IMR-90 (cell line): ENCODE measurements at regions not wholly inside any gene's neighbourhood (a gene's known extent, or its start where the extent isn't known, plus 50 kb on each side); places are given as distances from the start of the nearest gene placed in this dataset.

Source experiments
- ATAC-seq: fragments of 200-7000 bp; cut with Tn5 transposase; 2 replicates; pipeline ENCODE4 v1.9.1; 2020; ENCODE audit warnings: low read depth, mild to moderate bottlenecking, moderate library complexity
- BruUV-seq: library from RNA; stranded (reverse); fragments of 400-500 nt; replicated peaks from 2 replicates; lab custom pipeline; 2021; lab: Mats Ljungman, UMichigan
- CTCF ChIA-PET: fragments of 300-600 bp; formaldehyde crosslinking; extraction: SDS; loops from one replicate; lab custom pipeline; 2021; ENCODE audit warnings: antibody characterized with exemption; lab: Yijun Ruan, JAX
- POLR2A ChIA-PET: fragments of 300-600 bp; sonication (Branson Sonifier 250); formaldehyde crosslinking; loops from one replicate; lab custom pipeline; 2022; ENCODE audit warnings: antibody characterized with exemption; ENCODE audit not compliant: unreplicated experiment; lab: Charles Lee
- DNase-seq: peaks from one replicate; pipeline ENCODE4 v3.0.0; 2013
- H2AFZ ChIP-seq: replicated peaks from 2 replicates; pipeline ENCODE3; 2013; ENCODE audit warnings: low read length, mild to moderate bottlenecking; ENCODE audit not compliant: poor library complexity
- H2AK5ac ChIP-seq: 2 replicates; pipeline ENCODE4 v1.6.1; 2013; ENCODE audit warnings: low read depth, low read length, inconsistent platforms
- H2AK9ac ChIP-seq: replicated peaks from 2 replicates; pipeline ENCODE3; 2013; ENCODE audit warnings: mild to moderate bottlenecking, low read depth, low read length, moderate library complexity; ENCODE audit not compliant: poor library complexity
- H2BK120ac ChIP-seq: 2 replicates; pipeline ENCODE4 v1.6.1; 2013; ENCODE audit warnings: low read depth, low read length, inconsistent platforms
- H2BK15ac ChIP-seq: 3 replicates; pipeline ENCODE4 v1.6.1; 2013; ENCODE audit warnings: low read depth, low read length, inconsistent platforms
- H2BK20ac ChIP-seq: 2 replicates; pipeline ENCODE4 v1.6.1; 2013; ENCODE audit warnings: low read depth, mild to moderate bottlenecking, inconsistent platforms, low read length, moderate library complexity
- H2BK5ac ChIP-seq: 2 replicates; pipeline ENCODE4 v1.6.1; 2013; ENCODE audit warnings: mild to moderate bottlenecking, low read depth, low read length, inconsistent platforms; ENCODE audit not compliant: poor library complexity, severe bottlenecking
- H3K14ac ChIP-seq: replicated peaks from 2 replicates; pipeline ENCODE4 v1.6.1; 2013; ENCODE audit warnings: low read depth, low read length, inconsistent platforms
- H3K18ac ChIP-seq: 2 replicates; pipeline ENCODE4 v1.6.1; 2013; ENCODE audit warnings: low read depth, low read length, control low read depth
- H3K23ac ChIP-seq: 2 replicates; pipeline ENCODE4 v1.6.1; 2013; ENCODE audit warnings: low read depth, low read length, inconsistent platforms
- H3K27ac ChIP-seq: 2 replicates; pipeline ENCODE4 v1.5.1; 2013; ENCODE audit warnings: mild to moderate bottlenecking, control low read depth, low read length; ENCODE audit not compliant: insufficient read depth
- H3K27me3 ChIP-seq: 2 replicates; pipeline ENCODE4 v1.6.1; 2013; ENCODE audit warnings: low read length; ENCODE audit not compliant: control insufficient read depth, insufficient read depth
- H3K36me3 ChIP-seq: 2 replicates; pipeline ENCODE4 v1.6.1; 2013; ENCODE audit warnings: low read length, mixed read lengths; ENCODE audit not compliant: control insufficient read depth, insufficient read depth
- H3K4ac ChIP-seq: 2 replicates; pipeline ENCODE4 v1.6.1; 2013; ENCODE audit warnings: low read depth, low read length, inconsistent platforms
- H3K4me1 ChIP-seq: 2 replicates; pipeline ENCODE4 v1.6.1; 2013; ENCODE audit warnings: low read length, mixed read lengths; ENCODE audit not compliant: control insufficient read depth, insufficient read depth
- H3K4me2 ChIP-seq: 2 replicates; pipeline ENCODE4 v1.6.1; 2013; ENCODE audit warnings: low read depth, mild to moderate bottlenecking, control low read depth, low read length, moderate library complexity
- H3K4me3 ChIP-seq: 2 replicates; pipeline ENCODE4 v1.5.1; 2013; ENCODE audit warnings: low read depth, mild to moderate bottlenecking, control low read depth, low read length, moderate library complexity; ENCODE audit not compliant: insufficient read depth
- H3K56ac ChIP-seq: 2 replicates; pipeline ENCODE4 v1.6.1; 2013; ENCODE audit warnings: low read length, inconsistent platforms; ENCODE audit not compliant: insufficient read depth; ENCODE audit errors: extremely low read depth
- H3K79me1 ChIP-seq, 2 experiments: 2 replicates each; pipeline ENCODE4 v1.6.1; 2013; ENCODE audit warnings: low read length in 2 of 2, inconsistent platforms in 1 of 2, low read depth in 1 of 2
- H3K9ac ChIP-seq: 2 replicates; pipeline ENCODE4 v1.6.1; 2013; ENCODE audit warnings: low read depth, low read length, control low read depth
- H3K9me1 ChIP-seq: 2 replicates; pipeline ENCODE4 v1.6.1; 2013; ENCODE audit warnings: low read length, inconsistent platforms; ENCODE audit not compliant: insufficient read depth
- H3K9me3 ChIP-seq: 2 replicates; pipeline ENCODE4 v1.6.1; 2013; ENCODE audit warnings: low read length; ENCODE audit not compliant: control insufficient read depth, insufficient read depth
- H4K20me1 ChIP-seq: 2 replicates; pipeline ENCODE4 v1.6.1; 2013; ENCODE audit warnings: low read length, inconsistent platforms; ENCODE audit not compliant: insufficient read depth
- H4K5ac ChIP-seq: 2 replicates; pipeline ENCODE4 v1.6.1; 2013; ENCODE audit warnings: mild to moderate bottlenecking, low read depth, low read length, control low read depth
- H4K8ac ChIP-seq, 2 experiments: 2 replicates each; pipeline ENCODE4 v1.6.1; 2013; ENCODE audit warnings: low read depth in 2 of 2, low read length in 2 of 2, control low read depth in 1 of 2, inconsistent platforms in 1 of 2
- H4K91ac ChIP-seq: 2 replicates; pipeline ENCODE4 v1.6.1; 2013; ENCODE audit warnings: low read depth, low read length, inconsistent platforms; ENCODE audit not compliant: insufficient read depth
- CHD1 ChIP-seq: IDR thresholded peaks from 2 replicates; pipeline ENCODE4 v1.6.1; 2012; ENCODE audit warnings: low read depth, low read length, improper control_type of control experiment
- FOS ChIP-seq: fragments of 150-350 bp; IDR thresholded peaks from 2 replicates; pipeline ENCODE4 v1.6.1; 2016; ENCODE audit warnings: low read depth, low read length
- MAFK ChIP-seq: IDR thresholded peaks from 2 replicates; pipeline ENCODE4 v1.6.1; 2012; ENCODE audit warnings: low read depth, low read length, improper control_type of control experiment
- MXI1 ChIP-seq: IDR thresholded peaks from 2 replicates; pipeline ENCODE4 v1.6.1; 2012; ENCODE audit warnings: low read depth, mild to moderate bottlenecking, low read length, moderate library complexity, borderline replicate concordance
- NFE2L2 ChIP-seq: fragments of 150-350 bp; IDR thresholded peaks from 2 replicates; pipeline ENCODE4 v1.6.1; 2016; ENCODE audit warnings: low read depth, mild to moderate bottlenecking, low read length
- RAD21 ChIP-seq: IDR thresholded peaks from 2 replicates; pipeline ENCODE4 v1.6.1; 2012; ENCODE audit warnings: low read length, improper control_type of control experiment
- RCOR1 ChIP-seq: IDR thresholded peaks from 2 replicates; pipeline ENCODE4 v1.6.1; 2012; ENCODE audit warnings: mild to moderate bottlenecking, low read length, improper control_type of control experiment; ENCODE audit not compliant: insufficient replicate concordance
- SMC3 ChIP-seq: fragments of 150-350 bp; IDR thresholded peaks from 2 replicates; pipeline ENCODE4 v1.6.1; 2016; ENCODE audit warnings: low read depth, mild to moderate bottlenecking, antibody characterized with exemption, low read length, moderate library complexity
- WGBS, 2 experiments: methylation state at CpG; one replicate each; pipeline versions ENCODE4 v1.1.5 to v1.1.7; 2013; ENCODE audit warnings: missing lambda C conversion rate in 2 of 2; ENCODE audit not compliant: insufficient read length in 1 of 2; ENCODE audit errors: extremely low coverage in 2 of 2; 5-methylcytosine and 5-hydroxymethylcytosine counted together
- dilution Hi-C: fragments of 300-500 bp; cut with HindIII; formaldehyde crosslinking; loops from one replicate; pipeline ENCODE4 v1.14.3; 2018; ENCODE audit warnings: low sequenced_read_pairs; ENCODE audit not compliant: unreplicated experiment
- in situ Hi-C: fragments of 300-500 bp; cut with MboI; formaldehyde crosslinking; loops from 3 replicates; pipeline ENCODE4 v1.14.3; 2019; ENCODE audit warnings: low sequenced_read_pairs, inconsistent platforms, mixed read lengths
- intact Hi-C: fragments of 100-400 bp; cut with micrococcal nuclease; formaldehyde crosslinking; loops from 2 replicates; pipeline ENCODE4 v1.10.0; 2022

DNA sequence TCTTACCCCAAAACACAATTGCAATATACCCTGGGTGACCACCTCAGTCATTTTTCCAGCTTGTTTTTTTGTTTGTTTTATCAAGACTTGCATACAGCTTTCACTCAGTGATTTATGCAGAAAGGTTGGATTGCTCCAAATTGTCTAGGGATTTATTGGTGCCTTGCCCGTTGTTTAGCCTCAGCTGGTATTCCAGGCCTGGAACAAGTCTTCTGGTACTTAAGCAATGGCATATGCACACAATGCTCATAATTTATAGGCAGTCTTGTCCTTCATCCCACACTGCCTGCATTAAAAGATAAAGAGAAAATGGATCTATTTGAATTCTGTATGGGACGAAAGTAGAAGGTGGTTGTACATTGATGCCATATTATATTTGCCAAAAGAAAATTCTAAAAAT lies 392.5 kb downstream of the ADAMTS20 start:
- WGBS, 2 experiments, result no CpG with 5 or more reads among the region's 2 CpGs

More for the DNA sequence above, 392.5 kb downstream of the ADAMTS20 start:
- H3K9me1 ChIP-seq, result no peaks in the 10 kb centered on the region
- ATAC-seq, result no peak
- H2AK5ac ChIP-seq, result no peak overlapping the region
- intact Hi-C loops (no loop called here), in situ Hi-C loops (no loop called here), dilution Hi-C loops (no loop called here)
- ChIA-PET CTCF (no interaction called here), POLR2A (no interaction called here)
- H3K4me3 ChIP-seq, result no peak overlapping the region
- no peaks in the 10 kb centered on the region for H4K20me1 ChIP-seq
- no peak overlapping the region for H3K27ac ChIP-seq
- H2BK120ac ChIP-seq, result no peak overlapping the region
- no peaks in the 10 kb centered on the region for H3K79me1 ChIP-seq
- H2AK9ac ChIP-seq, result no peak overlapping the region
- H2BK15ac ChIP-seq, result no peak overlapping the region
- no peak for DNase-seq
- no peaks in the 10 kb centered on the region for H3K9me3 ChIP-seq
- no peak overlapping the region for H4K5ac ChIP-seq
- no TSS peak for BruUV-seq
- H2BK5ac ChIP-seq, result no peak overlapping the region
- H3K4ac ChIP-seq, result no peak overlapping the region
- no peak overlapping the region for H2AFZ ChIP-seq
- H3K23ac ChIP-seq, result no peak overlapping the region
- no peaks in the 10 kb centered on the region for H3K36me3 ChIP-seq
- no peak overlapping the region for H3K56ac ChIP-seq
- H3K14ac ChIP-seq, result no peak overlapping the region
- H3K4me1 ChIP-seq, result no peaks in the 10 kb centered on the region
- TF ChIP-seq NFE2L2, result no peak
- no peak for TF ChIP-seq FOS
- no peak for TF ChIP-seq MAFK
- no peak for TF ChIP-seq RAD21
- no peak for TF ChIP-seq RCOR1
- no peak for TF ChIP-seq CHD1
- no peak for TF ChIP-seq SMC3
- no peak for TF ChIP-seq MXI1
- H4K8ac ChIP-seq, result no peak overlapping the region
- H3K18ac ChIP-seq, result no peak overlapping the region
- H3K9ac ChIP-seq, result no peak overlapping the region
- no peak overlapping the region for H2BK20ac ChIP-seq
- no peak overlapping the region for H3K4me2 ChIP-seq
- no peaks in the 10 kb centered on the region for H3K27me3 ChIP-seq
- H4K91ac ChIP-seq, result no peak overlapping the region
